HG03135 (cell line): ENCODE measurements at regions not wholly inside any gene's neighbourhood (a gene's known extent, or its start where the extent isn't known, plus 50 kb on each side); places are given as distances from the start of the nearest gene placed in this dataset.

Experiments used
- ATAC-seq: cut with Tn5 transposase; IDR thresholded peaks from one replicate; pipeline ENCODE4 v1.9.1; 2021; ENCODE audit warnings: mild to moderate bottlenecking, moderate library complexity; ENCODE audit not compliant: unreplicated experiment

GRCh38 chr4:147303873-147304229, 177.0 kb upstream of the EDNRA start:
- no peak for ATAC-seq

- ATAC-seq, result no peak
Observed at GRCh38 chr4:147307896-147308674, 172.8 kb upstream of the EDNRA start.

DNA sequence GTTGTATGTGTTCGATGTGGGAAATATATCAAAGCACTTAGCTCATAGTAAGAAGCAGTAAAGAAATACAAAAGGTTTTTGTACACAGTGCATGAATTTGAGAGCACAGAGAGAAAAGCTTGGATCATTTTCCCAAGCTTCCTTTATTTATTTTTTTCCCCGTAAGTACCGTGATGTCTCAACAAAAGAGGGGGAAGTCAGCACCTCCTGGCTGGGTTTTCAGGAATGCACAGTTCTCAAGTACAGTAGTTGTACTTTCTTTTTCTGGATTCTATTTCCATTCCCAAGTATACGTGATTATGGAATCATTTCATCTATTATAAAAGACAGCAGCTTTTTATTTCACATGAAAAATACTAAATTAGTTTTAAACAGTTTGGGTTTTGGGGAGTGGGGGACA, 171.5 kb upstream of the EDNRA start:
- no peak for ATAC-seq

GRCh38 chr4:147310312-147310711, 170.6 kb upstream of the EDNRA start:
- no peak for ATAC-seq

- ATAC-seq, result no peak
Observed at GRCh38 chr4:147311956-147312355, 168.9 kb upstream of the EDNRA start.

DNA sequence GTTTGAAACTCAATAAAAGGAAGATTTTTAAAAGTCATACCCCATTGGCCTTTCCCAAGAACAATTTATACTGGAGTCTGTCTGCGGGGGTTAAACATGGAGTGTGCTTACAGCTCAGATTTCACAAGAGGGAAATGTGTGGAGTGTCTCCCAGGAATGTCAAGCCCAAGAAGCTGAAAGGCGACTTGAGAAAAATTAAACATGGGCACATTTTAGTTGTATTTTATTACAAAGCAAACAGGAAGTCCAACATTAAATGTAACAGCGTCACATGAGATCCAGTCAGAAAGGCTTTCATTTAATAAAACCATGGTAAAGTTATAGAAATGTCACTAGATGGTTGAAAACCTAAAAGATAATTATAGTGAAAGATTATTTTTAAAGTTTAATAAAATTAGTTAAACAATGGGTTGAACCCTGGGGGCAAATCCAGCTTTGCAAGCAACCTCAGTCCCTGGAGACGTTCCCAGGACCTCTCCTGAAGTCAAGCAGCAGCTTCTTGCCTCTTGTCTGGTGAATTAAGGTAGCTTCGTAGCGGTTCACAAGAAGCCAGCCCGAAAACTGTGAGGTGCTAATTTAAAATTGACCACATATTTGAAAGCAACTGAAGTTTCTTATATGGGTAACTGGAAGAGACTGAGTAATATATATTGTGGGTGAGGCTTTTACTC, 168.4 kb upstream of the EDNRA start:
- no peak for ATAC-seq

GRCh38 chr4:147313108-147313507, 167.8 kb upstream of the EDNRA start:
- ATAC-seq, result no peak

GRCh38 chr4:147318586-147318985, 162.3 kb upstream of the EDNRA start:
- ATAC-seq, result no peak

- ATAC-seq, result no peak
Observed at GRCh38 chr4:147325571-147325981, 155.3 kb upstream of the EDNRA start.

GRCh38 chr4:147326591-147326990, 154.3 kb upstream of the EDNRA start:
- no peak for ATAC-seq

- no peak for ATAC-seq
Observed at GRCh38 chr4:147327322-147327721, 153.6 kb upstream of the EDNRA start.

GRCh38 chr4:147328189-147328588, 152.7 kb upstream of the EDNRA start:
- no peak for ATAC-seq

DNA sequence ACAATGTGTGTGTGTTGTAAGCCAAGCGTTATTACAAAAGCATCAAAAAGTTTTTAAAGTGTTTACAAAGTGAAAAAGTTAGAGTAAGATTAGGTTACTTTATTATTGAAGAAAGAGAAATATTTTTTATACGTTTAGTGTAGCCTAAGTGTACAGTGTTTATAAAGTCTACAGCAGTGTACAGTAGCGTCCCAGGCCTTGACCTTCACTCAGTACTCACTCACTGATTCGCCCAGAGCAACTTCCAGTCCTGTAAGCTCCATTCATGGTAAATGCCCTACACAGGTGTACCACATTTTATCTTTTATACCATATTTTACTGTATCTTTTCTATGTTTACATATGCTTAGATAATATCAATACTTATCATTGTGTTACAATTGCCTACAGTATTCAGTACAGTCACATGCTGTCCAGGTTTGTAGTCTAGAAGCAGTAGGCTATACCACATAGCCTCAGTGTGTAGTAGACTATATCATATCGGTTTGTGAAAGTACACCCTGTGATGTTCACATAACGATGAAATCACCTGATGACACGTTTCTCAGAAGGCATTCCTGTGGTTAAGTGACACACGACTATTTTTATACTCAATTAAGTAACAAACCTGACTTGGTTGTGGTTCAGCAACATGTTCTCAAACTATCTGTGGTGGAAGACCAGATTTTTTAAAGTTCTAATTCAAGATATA, 152.0 kb upstream of the EDNRA start:
- no peak for ATAC-seq

DNA sequence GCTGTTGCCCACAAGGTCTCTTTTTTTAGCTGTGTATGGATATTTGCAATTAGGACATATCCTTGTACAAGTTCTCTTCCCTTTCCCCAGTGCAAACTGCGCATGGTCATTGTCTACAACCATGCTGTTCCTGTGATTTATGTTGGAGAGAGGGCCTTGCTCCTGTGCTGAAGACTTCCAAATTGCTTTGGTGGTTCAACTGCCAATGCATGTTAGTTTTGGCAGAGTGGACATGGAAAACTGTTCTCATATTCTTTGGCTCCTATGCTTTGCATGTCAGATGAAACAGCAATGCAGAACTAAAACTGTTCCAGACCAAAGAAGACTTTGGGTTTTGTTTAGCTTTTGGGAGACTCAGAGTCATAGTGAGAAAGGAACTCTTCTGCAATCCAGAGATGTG, 148.8 kb upstream of the EDNRA start:
- no peak for ATAC-seq

DNA sequence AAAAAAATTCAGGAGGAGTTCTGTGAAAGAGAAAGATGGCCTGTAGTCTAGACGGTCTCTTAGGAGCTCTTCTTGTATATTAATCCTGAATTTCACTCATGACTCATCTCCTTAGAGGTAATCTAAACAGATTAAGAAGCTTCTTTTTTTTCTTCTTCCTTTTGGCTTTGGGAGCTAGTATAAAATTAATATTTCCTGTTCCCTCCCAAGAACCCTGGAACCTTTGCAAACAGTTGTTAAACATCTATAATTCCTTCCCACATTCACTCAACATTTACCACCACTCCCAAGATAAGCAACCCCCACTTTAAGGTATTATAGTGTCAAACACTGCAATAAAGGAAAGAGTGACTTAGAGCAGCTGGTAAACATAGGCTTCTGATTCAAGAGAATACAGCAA, 146.4 kb upstream of the EDNRA start:
- no peak for ATAC-seq

GRCh38 chr4:147335183-147335582, 145.7 kb upstream of the EDNRA start:
- no peak for ATAC-seq

DNA sequence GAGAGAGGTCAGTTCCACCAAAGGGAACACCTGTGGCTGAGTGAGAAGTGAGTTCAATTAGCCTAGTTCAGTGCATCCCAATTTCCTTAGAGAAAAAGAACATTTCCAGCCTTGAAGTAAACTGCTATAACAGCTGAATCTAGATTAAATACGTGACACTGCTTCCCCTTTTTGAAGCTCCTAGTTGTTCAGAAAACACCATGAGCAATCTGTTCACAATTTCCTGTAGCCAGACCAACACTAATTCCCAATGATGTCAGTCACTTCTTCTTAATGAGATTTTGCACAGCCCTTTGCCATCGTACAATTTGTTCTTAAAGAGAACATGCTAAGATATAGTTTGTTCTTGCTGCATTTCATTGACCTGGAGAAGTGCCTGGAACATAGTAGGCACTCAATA, 144.6 kb upstream of the EDNRA start:
- no peak for ATAC-seq

DNA sequence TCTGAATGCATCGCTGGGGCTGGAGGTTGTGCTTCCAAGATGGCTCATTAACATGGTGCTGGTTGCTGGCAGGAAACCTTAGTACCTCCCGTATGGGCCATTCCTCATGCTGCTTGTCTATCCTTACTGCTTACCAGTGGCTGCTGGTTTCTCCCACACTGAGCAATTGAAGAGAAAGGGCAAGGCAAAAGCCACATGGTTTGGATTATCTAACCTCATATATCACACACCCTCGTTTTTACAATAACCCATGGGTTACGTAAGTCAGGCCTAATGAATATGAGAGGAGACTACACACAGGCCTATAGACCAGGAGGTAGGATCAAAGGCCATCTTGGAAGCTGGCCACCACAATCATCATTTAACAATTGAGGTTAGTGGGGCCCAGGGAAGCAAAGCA, 141.8 kb upstream of the EDNRA start:
- no peak for ATAC-seq

GRCh38 chr4:147340111-147340510, 140.8 kb upstream of the EDNRA start:
- no peak for ATAC-seq

DNA sequence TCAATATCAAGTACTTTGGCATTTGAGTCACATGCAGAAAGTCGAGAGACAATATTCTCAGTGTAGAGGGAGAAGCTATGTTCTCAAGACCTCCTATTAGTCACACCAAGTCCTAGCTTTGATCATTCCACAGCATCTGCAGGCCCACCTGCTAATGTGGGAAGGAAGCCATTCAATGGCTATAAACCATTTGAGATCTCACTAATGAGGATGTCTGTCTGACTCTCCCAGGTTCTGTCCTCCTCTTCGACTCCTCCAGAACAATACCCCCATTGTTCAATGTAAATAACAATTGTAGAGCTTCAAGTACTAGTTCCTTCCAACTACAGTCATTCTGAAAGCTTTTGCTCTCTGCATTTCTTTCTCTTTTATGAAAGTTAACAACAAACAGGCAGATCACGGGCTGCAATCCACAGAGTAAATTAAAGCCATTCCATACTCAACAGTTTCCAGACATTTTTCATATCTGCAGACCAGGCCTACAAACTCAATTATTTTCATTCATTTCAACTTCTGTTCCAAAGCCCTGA, 140.2 kb upstream of the EDNRA start:
- no peak for ATAC-seq

DNA sequence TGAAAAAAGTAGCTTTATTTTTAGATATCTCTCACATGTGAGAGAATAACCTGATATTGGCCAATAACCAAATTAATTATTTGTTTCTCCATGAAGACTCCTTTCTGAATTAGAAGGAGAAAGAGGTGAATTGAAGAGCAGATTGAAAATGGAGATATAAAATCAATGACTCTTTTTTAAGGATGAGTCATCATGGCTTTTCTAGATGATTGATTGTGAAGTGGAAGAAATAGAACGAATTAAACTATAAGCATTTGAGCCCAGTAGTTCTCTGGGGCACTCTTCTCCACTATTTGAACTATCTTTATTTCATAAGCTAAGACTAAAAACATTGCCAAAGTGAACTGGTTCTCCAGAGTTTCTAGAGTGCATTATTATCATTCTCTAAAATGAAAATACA, 137.2 kb upstream of the EDNRA start:
- no peak for ATAC-seq

DNA sequence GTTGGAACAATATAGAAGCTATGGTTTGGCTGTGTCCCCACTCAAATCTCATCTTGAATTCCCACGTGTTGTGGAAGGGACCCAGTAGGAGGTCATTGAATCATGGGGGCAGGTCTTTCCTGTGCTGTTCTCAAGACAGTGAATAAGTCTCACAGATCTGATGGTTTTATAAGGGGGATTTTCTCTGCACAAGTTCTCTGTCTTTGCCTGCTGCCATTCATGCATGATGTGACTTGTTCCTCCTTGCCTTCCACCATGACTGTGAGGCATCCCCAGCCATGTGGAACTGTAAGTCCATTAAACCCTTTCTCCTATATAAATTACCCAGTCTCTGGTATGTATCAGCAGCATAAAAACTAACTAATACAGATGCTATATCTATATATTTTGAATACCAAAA, 135.2 kb upstream of the EDNRA start:
- ATAC-seq, result no peak
